ENCODE measurements at regions not wholly inside any gene's neighbourhood (a gene's known extent, or its start where the extent isn't known, plus 50 kb on each side); places are given as distances from the start of the nearest gene placed in this dataset.

DNA sequence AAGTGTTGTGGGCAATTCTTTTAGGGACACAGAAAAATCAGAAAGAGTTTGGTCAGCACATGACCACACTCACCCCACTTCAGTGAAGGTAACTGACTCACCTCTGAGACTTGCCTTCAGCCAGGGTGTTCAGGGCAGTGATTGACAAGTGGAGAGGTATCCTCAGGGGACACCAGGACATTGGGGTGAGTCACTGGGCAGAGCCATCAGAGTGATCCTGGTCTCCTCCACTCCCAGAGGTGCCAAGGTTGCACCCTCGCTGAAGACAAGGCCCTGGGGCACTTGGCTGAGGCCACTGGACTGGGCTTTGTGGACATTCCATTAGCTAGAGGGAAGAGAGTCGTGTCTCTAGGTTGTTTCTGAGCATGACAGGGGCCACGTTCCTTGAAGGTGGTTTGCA lies 113.4 kb downstream of the GADD45G start:
- no peak overlapping the region for H3K9ac ChIP-seq (ENCODE audit: low read depth in 1 of 3, low read length in 3 of 3)
- peaks cover 0 to 7% (median 0%) of the 10 kb centered on the region in 3 donors for H3K9me3 ChIP-seq (ENCODE audit: control insufficient read depth in 3 of 3, low read length in 3 of 3)
- H3K27ac ChIP-seq (ENCODE audit: low read depth, low read length) = no peak overlapping the region
- no peaks in the 10 kb centered on the region for H3K36me3 ChIP-seq (ENCODE audit: control insufficient read depth in 3 of 3, insufficient read depth in 3 of 3, low read length in 3 of 3)
- H3K4me3 ChIP-seq (ENCODE audit: low read length in 3 of 3) = no peak overlapping the region
- H3K4me1 ChIP-seq (ENCODE audit: control insufficient read depth in 3 of 3, insufficient read depth in 3 of 3, low read length in 3 of 3) = peaks cover 3 to 27% (median 15%) of the 10 kb centered on the region in 3 donors
- no peaks in the 10 kb centered on the region for H3K27me3 ChIP-seq (ENCODE audit: control insufficient read depth in 3 of 3, insufficient read depth in 3 of 3, low read length in 3 of 3)

DNA sequence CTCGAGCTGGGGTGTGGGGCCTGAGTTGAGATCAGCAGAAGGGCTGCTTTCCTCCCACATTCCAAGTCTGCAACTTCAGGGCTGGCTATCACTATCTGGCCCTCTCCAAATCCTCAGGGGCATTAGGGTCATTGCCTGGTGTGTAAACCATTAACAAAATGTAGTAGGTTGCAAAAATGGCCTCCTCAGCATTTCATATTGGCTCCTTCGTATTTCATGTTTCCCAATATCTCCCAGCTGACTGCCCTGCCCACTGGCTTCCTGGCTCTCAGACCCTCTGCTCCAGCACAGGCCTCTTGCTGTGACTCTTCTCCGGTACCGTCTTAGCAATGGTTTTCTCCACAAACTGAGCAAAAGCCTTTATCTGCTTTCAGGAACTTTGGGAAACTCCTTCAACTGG lies 113.8 kb downstream of the GADD45G start:
- Histone ChIP-seq H3K4me3 (ENCODE audit: low read length in 3 of 3) (no peak overlapping the region), H3K27me3 (ENCODE audit: control insufficient read depth in 3 of 3, insufficient read depth in 3 of 3, low read length in 3 of 3) (no peaks in the 10 kb centered on the region), H3K9ac (ENCODE audit: low read depth in 1 of 3, low read length in 3 of 3) (no peak overlapping the region), H3K27ac (ENCODE audit: low read depth, low read length) (no peak overlapping the region), H3K4me1 (ENCODE audit: control insufficient read depth in 3 of 3, insufficient read depth in 3 of 3, low read length in 3 of 3) (peaks cover 3 to 27% (median 15%) of the 10 kb centered on the region in 3 donors), H3K36me3 (ENCODE audit: control insufficient read depth in 3 of 3, insufficient read depth in 3 of 3, low read length in 3 of 3) (no peaks in the 10 kb centered on the region), H3K9me3 (ENCODE audit: control insufficient read depth in 3 of 3, low read length in 3 of 3) (peaks cover 0 to 7% (median 0%) of the 10 kb centered on the region in 3 donors)

DNA sequence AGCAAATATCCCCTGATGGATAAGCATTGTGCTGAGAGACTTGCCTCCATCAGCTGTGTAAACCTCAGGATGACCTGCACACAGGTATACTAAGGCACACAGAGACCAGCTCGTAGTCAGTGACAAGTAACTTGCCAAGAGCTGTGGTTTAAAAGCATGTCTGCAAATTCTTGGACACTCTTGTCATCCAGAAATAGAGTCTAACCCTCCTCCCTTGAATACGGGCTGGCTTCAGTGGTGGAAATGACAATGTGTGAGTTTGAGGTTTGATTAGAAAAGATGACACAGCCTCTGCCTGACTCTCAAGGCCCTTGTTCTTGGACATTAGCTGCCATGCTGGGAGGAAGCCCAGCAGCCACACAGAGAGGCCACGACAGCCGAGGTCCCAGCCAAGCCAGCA lies 114.4 kb downstream of the GADD45G start:
- H3K27ac ChIP-seq (ENCODE audit: low read depth, low read length) = no peak overlapping the region
- no peak overlapping the region for H3K9ac ChIP-seq (ENCODE audit: low read depth in 1 of 3, low read length in 3 of 3)
- H3K4me1 ChIP-seq (ENCODE audit: control insufficient read depth in 3 of 3, insufficient read depth in 3 of 3, low read length in 3 of 3) = peaks cover 3 to 27% (median 15%) of the 10 kb centered on the region in 3 donors
- H3K27me3 ChIP-seq (ENCODE audit: control insufficient read depth in 3 of 3, insufficient read depth in 3 of 3, low read length in 3 of 3) = no peaks in the 10 kb centered on the region
- no peak overlapping the region for H3K4me3 ChIP-seq (ENCODE audit: low read length in 3 of 3)
- H3K36me3 ChIP-seq (ENCODE audit: control insufficient read depth in 3 of 3, insufficient read depth in 3 of 3, low read length in 3 of 3) = no peaks in the 10 kb centered on the region
- H3K9me3 ChIP-seq (ENCODE audit: control insufficient read depth in 3 of 3, low read length in 3 of 3) = peaks cover 0 to 7% (median 0%) of the 10 kb centered on the region in 3 donors

DNA sequence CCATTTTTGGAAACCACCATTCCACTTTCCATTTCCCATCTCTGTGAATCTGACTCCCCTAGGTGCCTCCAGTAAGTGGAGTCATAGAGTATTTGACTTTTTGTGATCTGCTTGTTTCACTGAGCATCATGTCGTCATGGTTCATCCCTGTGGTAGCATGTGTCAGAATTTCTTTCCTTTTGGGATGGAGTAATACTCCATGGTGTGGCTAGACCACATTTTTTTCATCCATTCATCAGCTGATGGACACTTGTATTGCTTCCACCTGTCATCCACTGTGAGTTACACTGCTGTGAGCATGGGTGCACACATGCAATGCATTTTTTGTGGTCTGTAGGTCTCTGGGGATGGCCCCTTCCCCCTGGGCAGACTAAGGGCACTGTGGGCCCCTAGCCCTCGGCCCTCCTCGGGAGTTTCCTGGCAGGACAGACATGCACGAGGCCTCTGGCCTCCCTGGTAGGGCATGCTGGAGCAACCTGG lies 115.9 kb downstream of the GADD45G start:
- peaks cover 0 to 7% (median 0%) of the 10 kb centered on the region in 3 donors for H3K9me3 ChIP-seq (ENCODE audit: control insufficient read depth in 3 of 3, low read length in 3 of 3)
- H3K36me3 ChIP-seq (ENCODE audit: control insufficient read depth in 3 of 3, insufficient read depth in 3 of 3, low read length in 3 of 3) = no peaks in the 10 kb centered on the region
- H3K4me1 ChIP-seq (ENCODE audit: control insufficient read depth in 3 of 3, insufficient read depth in 3 of 3, low read length in 3 of 3) = peaks cover 3 to 27% (median 15%) of the 10 kb centered on the region in 3 donors
- no peak overlapping the region for H3K4me3 ChIP-seq (ENCODE audit: low read length in 3 of 3)
- no peak overlapping the region for H3K9ac ChIP-seq (ENCODE audit: low read depth in 1 of 3, low read length in 3 of 3)
- H3K27me3 ChIP-seq (ENCODE audit: control insufficient read depth in 3 of 3, insufficient read depth in 3 of 3, low read length in 3 of 3) = no peaks in the 10 kb centered on the region
- no peak overlapping the region for H3K27ac ChIP-seq (ENCODE audit: low read depth, low read length)

DNA sequence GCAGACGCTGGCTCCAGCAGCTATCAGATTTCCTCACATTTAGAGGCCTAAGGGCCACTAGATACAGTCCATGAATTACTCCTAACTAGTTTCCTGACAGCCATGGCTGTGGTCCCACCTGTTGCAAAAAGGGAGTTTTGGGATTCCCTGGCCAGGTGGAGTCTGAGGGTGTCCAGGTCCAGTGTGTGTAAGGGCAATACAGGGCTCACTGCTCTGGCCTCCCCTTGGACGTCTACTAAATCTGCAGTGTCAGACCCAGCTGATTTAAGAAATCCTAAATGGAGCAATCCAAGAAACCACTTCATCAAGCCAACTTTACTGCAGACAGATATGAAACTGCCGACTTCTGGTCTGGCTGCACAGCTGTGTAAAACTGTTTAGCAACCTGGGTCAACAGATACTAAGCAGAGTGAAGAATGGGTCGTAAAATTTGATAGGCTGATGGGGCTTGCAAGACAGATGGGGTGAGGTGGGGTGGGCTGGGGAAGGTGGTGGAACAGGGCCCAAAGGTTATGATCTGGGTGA lies 116.4 kb downstream of the GADD45G start:
- H3K4me3 ChIP-seq (ENCODE audit: low read length in 3 of 3) = no peak overlapping the region
- no peak overlapping the region for H3K27ac ChIP-seq (ENCODE audit: low read depth, low read length)

DNA sequence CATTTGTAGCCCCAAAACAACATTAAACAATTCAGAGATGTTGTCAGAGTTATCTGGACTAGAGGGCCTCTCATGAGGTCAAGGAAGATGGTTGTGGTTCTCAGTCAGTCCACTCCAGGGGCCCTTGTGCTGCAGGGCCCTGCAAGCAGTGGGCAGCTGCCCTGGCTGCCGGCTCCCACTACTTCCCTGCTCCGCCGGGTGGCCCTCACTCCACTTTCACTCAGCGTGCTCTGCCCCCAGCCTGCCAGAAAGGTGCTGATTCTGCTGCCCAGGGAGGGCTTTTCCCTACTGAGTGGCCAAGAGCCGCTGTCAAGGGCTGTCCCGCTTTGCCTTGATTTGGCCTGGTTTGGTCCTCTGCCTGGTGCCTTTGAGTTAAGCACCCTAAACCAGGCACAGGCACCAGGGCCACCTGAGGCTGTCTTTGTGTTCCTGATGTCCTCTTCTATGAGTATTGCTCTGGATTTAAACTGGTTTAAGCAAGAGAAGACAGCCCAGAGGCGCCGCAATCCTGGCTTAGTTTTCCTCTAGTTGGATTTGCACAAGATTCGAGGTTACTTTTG lies 117.2 kb downstream of the GADD45G start:
- H3K27me3 ChIP-seq (ENCODE audit: control insufficient read depth in 3 of 3, insufficient read depth in 3 of 3, low read length in 3 of 3) = no peaks in the 10 kb centered on the region
- no peaks in the 10 kb centered on the region for H3K36me3 ChIP-seq (ENCODE audit: control insufficient read depth in 3 of 3, insufficient read depth in 3 of 3, low read length in 3 of 3)
- H3K27ac ChIP-seq (ENCODE audit: low read depth, low read length) = no peak overlapping the region
- H3K9me3 ChIP-seq (ENCODE audit: control insufficient read depth in 3 of 3, low read length in 3 of 3) = peaks cover 0 to 7% (median 0%) of the 10 kb centered on the region in 3 donors
- H3K4me3 ChIP-seq (ENCODE audit: low read length in 3 of 3) = no peak overlapping the region
- peaks cover 3 to 27% (median 15%) of the 10 kb centered on the region in 3 donors for H3K4me1 ChIP-seq (ENCODE audit: control insufficient read depth in 3 of 3, insufficient read depth in 3 of 3, low read length in 3 of 3)
- no peak overlapping the region for H3K9ac ChIP-seq (ENCODE audit: low read depth in 1 of 3, low read length in 3 of 3)

More for the DNA sequence above, 116.4 kb downstream of the GADD45G start:
- peaks cover 0 to 7% (median 0%) of the 10 kb centered on the region in 3 donors for H3K9me3 ChIP-seq (ENCODE audit: control insufficient read depth in 3 of 3, low read length in 3 of 3)
- H3K27me3 ChIP-seq (ENCODE audit: control insufficient read depth in 3 of 3, insufficient read depth in 3 of 3, low read length in 3 of 3) = no peaks in the 10 kb centered on the region
- no peaks in the 10 kb centered on the region for H3K36me3 ChIP-seq (ENCODE audit: control insufficient read depth in 3 of 3, insufficient read depth in 3 of 3, low read length in 3 of 3)
- no peak overlapping the region for H3K9ac ChIP-seq (ENCODE audit: low read depth in 1 of 3, low read length in 3 of 3)
- peaks cover 3 to 27% (median 15%) of the 10 kb centered on the region in 3 donors for H3K4me1 ChIP-seq (ENCODE audit: control insufficient read depth in 3 of 3, insufficient read depth in 3 of 3, low read length in 3 of 3)

DNA sequence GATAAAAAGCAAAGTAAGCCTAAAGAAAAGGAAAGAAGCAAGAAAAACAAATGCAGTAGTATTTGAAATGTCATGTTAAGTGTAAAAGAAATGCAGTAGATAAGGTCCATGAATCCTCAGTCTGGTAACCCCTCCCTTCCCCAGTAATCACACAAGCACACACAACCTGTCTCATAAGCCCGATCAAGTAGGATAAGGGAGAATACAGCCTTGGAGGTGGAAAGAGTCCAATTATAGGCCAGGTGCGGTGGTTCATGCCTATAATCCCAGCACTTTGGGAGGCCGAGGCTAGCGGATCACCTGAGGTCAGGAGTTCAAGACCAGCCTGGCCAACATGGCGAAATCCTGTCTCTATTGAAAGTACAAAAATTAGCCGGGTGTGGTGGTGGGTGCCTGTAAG lies 117.9 kb downstream of the GADD45G start:
- H3K9ac ChIP-seq (ENCODE audit: low read depth in 1 of 3, low read length in 3 of 3) = no peak overlapping the region
- no peak overlapping the region for H3K27ac ChIP-seq (ENCODE audit: low read depth, low read length)
- no peak overlapping the region for H3K4me3 ChIP-seq (ENCODE audit: low read length in 3 of 3)
- no peaks in the 10 kb centered on the region for H3K36me3 ChIP-seq (ENCODE audit: control insufficient read depth in 3 of 3, insufficient read depth in 3 of 3, low read length in 3 of 3)
- H3K27me3 ChIP-seq (ENCODE audit: control insufficient read depth in 3 of 3, insufficient read depth in 3 of 3, low read length in 3 of 3) = no peaks in the 10 kb centered on the region
- H3K9me3 ChIP-seq (ENCODE audit: control insufficient read depth in 3 of 3, low read length in 3 of 3) = peaks cover 0 to 4% (median 0%) of the 10 kb centered on the region in 3 donors
- peaks cover 3 to 27% (median 15%) of the 10 kb centered on the region in 3 donors for H3K4me1 ChIP-seq (ENCODE audit: control insufficient read depth in 3 of 3, insufficient read depth in 3 of 3, low read length in 3 of 3)

DNA sequence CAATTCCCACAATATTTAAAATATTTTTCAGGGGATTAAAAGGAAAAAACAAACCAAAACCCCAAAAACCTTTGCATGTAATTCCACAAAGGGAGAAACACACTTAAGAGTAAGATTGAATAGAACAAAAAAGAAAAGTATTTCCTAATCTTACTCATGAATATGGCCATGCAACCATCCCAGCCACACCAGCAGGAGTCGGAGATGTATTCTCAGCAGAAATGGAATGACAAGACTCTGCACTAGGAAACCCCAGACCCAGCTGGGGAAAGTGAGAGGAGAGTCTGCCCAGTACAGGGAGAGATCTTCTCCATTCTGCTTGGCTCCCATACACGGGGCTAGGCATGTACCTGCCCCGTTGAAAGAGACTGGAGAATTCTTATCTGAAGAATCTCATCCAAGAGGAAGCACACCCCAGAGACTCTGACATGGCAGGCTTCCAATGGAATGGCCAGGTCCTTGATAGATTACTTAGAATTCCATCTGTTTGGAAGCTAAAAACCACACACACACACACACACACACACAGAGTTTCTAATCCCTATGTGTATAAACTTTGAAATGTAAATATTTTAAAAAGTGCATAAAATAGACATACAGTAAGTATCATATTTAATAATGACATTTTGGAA lies 118.8 kb downstream of the GADD45G start:
- Histone ChIP-seq H3K36me3 (ENCODE audit: control insufficient read depth in 3 of 3, insufficient read depth in 3 of 3, low read length in 3 of 3) (no peaks in the 10 kb centered on the region), H3K4me1 (ENCODE audit: control insufficient read depth in 3 of 3, insufficient read depth in 3 of 3, low read length in 3 of 3) (peaks cover 3 to 23% (median 15%) of the 10 kb centered on the region in 3 donors), H3K27me3 (ENCODE audit: control insufficient read depth in 3 of 3, insufficient read depth in 3 of 3, low read length in 3 of 3) (no peaks in the 10 kb centered on the region), H3K9me3 (ENCODE audit: control insufficient read depth in 3 of 3, low read length in 3 of 3) (peaks cover 0 to 3% (median 0%) of the 10 kb centered on the region in 3 donors), H3K4me3 (ENCODE audit: low read length in 3 of 3) (no peak overlapping the region), H3K9ac (ENCODE audit: low read depth in 1 of 3, low read length in 3 of 3) (no peak overlapping the region), H3K27ac (ENCODE audit: low read depth, low read length) (no peak overlapping the region)

DNA sequence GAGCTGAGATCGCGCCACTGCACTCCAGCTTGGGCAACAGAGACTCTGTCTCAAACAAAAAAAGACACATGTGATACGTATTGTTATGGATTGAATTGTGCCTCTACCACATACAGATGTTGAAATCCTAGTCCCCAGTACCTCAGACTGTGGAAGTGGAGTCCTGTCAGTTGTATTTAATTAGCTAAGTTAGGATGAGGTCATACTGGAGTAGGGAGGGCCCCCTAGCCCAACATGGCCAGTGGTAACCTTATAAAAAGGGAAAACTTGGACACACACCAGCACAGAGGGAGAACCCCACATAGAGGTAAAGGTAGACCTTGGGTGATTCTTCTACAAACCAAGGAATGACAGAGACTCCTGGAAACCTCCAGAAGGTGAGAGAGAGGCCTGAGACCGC lies 119.8 kb downstream of the GADD45G start:
- H3K4me1 ChIP-seq (ENCODE audit: control insufficient read depth in 3 of 3, insufficient read depth in 3 of 3, low read length in 3 of 3) = peaks cover 2 to 13% (median 12%) of the 10 kb centered on the region in 3 donors
- H3K9ac ChIP-seq (ENCODE audit: low read depth in 1 of 3, low read length in 3 of 3) = no peak overlapping the region
- no peaks in the 10 kb centered on the region for H3K9me3 ChIP-seq (ENCODE audit: control insufficient read depth in 3 of 3, low read length in 3 of 3)
- no peaks in the 10 kb centered on the region for H3K27me3 ChIP-seq (ENCODE audit: control insufficient read depth in 3 of 3, insufficient read depth in 3 of 3, low read length in 3 of 3)
- H3K4me3 ChIP-seq (ENCODE audit: low read length in 3 of 3) = no peak overlapping the region
- H3K36me3 ChIP-seq (ENCODE audit: control insufficient read depth in 3 of 3, insufficient read depth in 3 of 3, low read length in 3 of 3) = no peaks in the 10 kb centered on the region
- H3K27ac ChIP-seq (ENCODE audit: low read depth, low read length) = no peak overlapping the region

DNA sequence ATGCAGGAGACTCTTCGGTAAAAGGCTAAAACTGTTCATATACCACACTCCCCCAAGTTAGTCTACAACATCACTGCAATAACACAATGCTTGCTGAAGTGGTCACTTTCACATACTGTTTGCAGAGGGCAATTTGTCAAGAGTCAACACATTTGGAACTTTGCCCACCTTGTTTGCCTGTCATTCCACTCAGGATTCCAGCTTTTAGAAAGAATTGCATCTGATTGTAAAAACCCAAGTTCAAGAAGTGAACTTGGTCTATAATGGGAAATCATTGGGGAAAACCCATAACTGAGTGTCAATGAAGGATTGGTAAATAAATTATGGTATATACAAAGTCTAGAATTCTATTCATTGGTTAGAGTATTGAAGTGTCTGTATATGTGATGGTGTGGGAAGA lies 120.5 kb downstream of the GADD45G start:
- peaks cover 2 to 13% (median 12%) of the 10 kb centered on the region in 3 donors for H3K4me1 ChIP-seq (ENCODE audit: control insufficient read depth in 3 of 3, insufficient read depth in 3 of 3, low read length in 3 of 3)
- no peak overlapping the region for H3K27ac ChIP-seq (ENCODE audit: low read depth, low read length)
- no peak overlapping the region for H3K9ac ChIP-seq (ENCODE audit: low read depth in 1 of 3, low read length in 3 of 3)
- no peaks in the 10 kb centered on the region for H3K36me3 ChIP-seq (ENCODE audit: control insufficient read depth in 3 of 3, insufficient read depth in 3 of 3, low read length in 3 of 3)
- H3K9me3 ChIP-seq (ENCODE audit: control insufficient read depth in 3 of 3, low read length in 3 of 3) = no peaks in the 10 kb centered on the region
- H3K4me3 ChIP-seq (ENCODE audit: low read length in 3 of 3) = no peak overlapping the region
- H3K27me3 ChIP-seq (ENCODE audit: control insufficient read depth in 3 of 3, insufficient read depth in 3 of 3, low read length in 3 of 3) = no peaks in the 10 kb centered on the region

Data from skeletal muscle tissue (tissue), 3 donors.